SK-N-MC (cell line): ENCODE measurements at regions not wholly inside any gene's neighbourhood (a gene's known extent, or its start where the extent isn't known, plus 50 kb on each side); places are given as distances from the start of the nearest gene placed in this dataset.

Experiments used
- EZH2 ChIP-seq: fragments of 200-600 bp; sonication (generic); IDR thresholded peaks from one replicate; pipeline ENCODE4 v1.6.1; 2017; ENCODE audit warnings: antibody characterized with exemption
- POLR2AphosphoS5 ChIP-seq: IDR thresholded peaks from 2 replicates; pipeline ENCODE4 v1.6.1; 2012; ENCODE audit warnings: mild to moderate bottlenecking, low read depth, low read length, borderline replicate concordance

- no peak for TF ChIP-seq EZH2
- no peak for TF ChIP-seq POLR2AphosphoS5
Measured at GRCh38 chr13:100837631-100838030, 163.0 kb upstream of the TMTC4 start.
